ENCODE measurements at regions not wholly inside any gene's neighbourhood (a gene's known extent, or its start where the extent isn't known, plus 50 kb on each side); places are given as distances from the start of the nearest gene placed in this dataset.

GRCh38 chr13:50114961-50115360 is 99.7 kb downstream of the KCNRG start:
- DNase-seq: no peak
- peaks cover 0 to 6% (median 6%) of the 10 kb centered on the region in 3 donors for H3K4me1 ChIP-seq
- TF ChIP-seq, protein P1, sequence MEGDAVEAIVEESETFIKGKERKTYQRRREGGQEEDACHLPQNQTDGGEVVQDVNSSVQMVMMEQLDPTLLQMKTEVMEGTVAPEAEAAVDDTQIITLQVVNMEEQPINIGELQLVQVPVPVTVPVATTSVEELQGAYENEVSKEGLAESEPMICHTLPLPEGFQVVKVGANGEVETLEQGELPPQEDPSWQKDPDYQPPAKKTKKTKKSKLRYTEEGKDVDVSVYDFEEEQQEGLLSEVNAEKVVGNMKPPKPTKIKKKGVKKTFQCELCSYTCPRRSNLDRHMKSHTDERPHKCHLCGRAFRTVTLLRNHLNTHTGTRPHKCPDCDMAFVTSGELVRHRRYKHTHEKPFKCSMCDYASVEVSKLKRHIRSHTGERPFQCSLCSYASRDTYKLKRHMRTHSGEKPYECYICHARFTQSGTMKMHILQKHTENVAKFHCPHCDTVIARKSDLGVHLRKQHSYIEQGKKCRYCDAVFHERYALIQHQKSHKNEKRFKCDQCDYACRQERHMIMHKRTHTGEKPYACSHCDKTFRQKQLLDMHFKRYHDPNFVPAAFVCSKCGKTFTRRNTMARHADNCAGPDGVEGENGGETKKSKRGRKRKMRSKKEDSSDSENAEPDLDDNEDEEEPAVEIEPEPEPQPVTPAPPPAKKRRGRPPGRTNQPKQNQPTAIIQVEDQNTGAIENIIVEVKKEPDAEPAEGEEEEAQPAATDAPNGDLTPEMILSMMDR (IDR thresholded peaks at IDR 0.05): no peak
- H3K27ac ChIP-seq: no peak overlapping the region
- ATAC-seq: no peak
- FAIRE-seq: no peak
- intact Hi-C loops (cut with DNase I): loop anchor here in 1 of 3 donors (10.0 kb wide), 1 partner anchor 420 kb away; no protein-coding TSS in a partner anchor
- H3K36me3 ChIP-seq: no peaks in the 10 kb centered on the region
- no peaks in the 10 kb centered on the region for H3K9me3 ChIP-seq
- 67 to 68% methylated on average over 2 of the region's 2 CpGs for WGBS, 2 donors
- H3K27me3 ChIP-seq: no peaks in the 10 kb centered on the region
- H3K4me3 ChIP-seq: no peak overlapping the region

GRCh38 chr13:50115695-50116094 is 100.5 kb downstream of the KCNRG start:
- Histone ChIP-seq H3K9me3 (no peaks in the 10 kb centered on the region), H3K27me3 (no peaks in the 10 kb centered on the region), H3K36me3 (no peaks in the 10 kb centered on the region), H3K4me3 (no peak overlapping the region), H3K27ac (no peak overlapping the region), H3K4me1 (peaks cover 0 to 8% (median 7%) of the 10 kb centered on the region in 3 donors)
- intact Hi-C loops (cut with DNase I): loop anchor here in 1 of 3 donors (10.0 kb wide), 1 partner anchor 419 kb away; no protein-coding TSS in a partner anchor
- no peak for ATAC-seq
- no peak for DNase-seq
- TF ChIP-seq, protein P1 (IDR thresholded peaks at IDR 0.05): no peak
- 94 to 95% methylated on average over 3 of the region's 3 CpGs for WGBS, 2 donors
- FAIRE-seq: no peak

GRCh38 chr13:50116430-50116973 is 101.3 kb downstream of the KCNRG start:
- 86 to 91% methylated on average over 5 of the region's 5 CpGs for WGBS, 2 donors
- intact Hi-C loops (cut with DNase I): loop anchor here in 1 of 3 donors (10.0 kb wide), 1 partner anchor 418 kb away; no protein-coding TSS in a partner anchor
- ATAC-seq: no peak

GRCh38 chr13:50119591-50119990 is 104.3 kb downstream of the KCNRG start:
- ATAC-seq (no peak), FAIRE-seq (no peak), DNase-seq (no peak)
- TF ChIP-seq, protein P1 (IDR thresholded peaks at IDR 0.05): no peak
- H3K36me3 ChIP-seq: no peaks in the 10 kb centered on the region
- no peak overlapping the region for H3K4me3 ChIP-seq
- intact Hi-C loops (cut with DNase I): loop anchor here in 1 of 3 donors (10.0 kb wide), 1 partner anchor 415 kb away; no protein-coding TSS in a partner anchor
- no peaks in the 10 kb centered on the region for H3K9me3 ChIP-seq
- H3K4me1 ChIP-seq: peaks cover 8 to 15% (median 15%) of the 10 kb centered on the region in 3 donors
- no peak overlapping the region for H3K27ac ChIP-seq
- H3K27me3 ChIP-seq: no peaks in the 10 kb centered on the region
- 19 to 25% methylated on average over 3 of the region's 3 CpGs for WGBS, 2 donors

More at GRCh38 chr13:50116430-50116973, 101.3 kb downstream of the KCNRG start:
- no peak overlapping the region for H3K27ac ChIP-seq
- H3K9me3 ChIP-seq: no peaks in the 10 kb centered on the region
- H3K27me3 ChIP-seq: no peaks in the 10 kb centered on the region
- TF ChIP-seq, protein P1 (IDR thresholded peaks at IDR 0.05): no peak
- H3K36me3 ChIP-seq: no peaks in the 10 kb centered on the region
- no peak for DNase-seq
- no peak overlapping the region for H3K4me3 ChIP-seq
- H3K4me1 ChIP-seq: peaks cover 0 to 8% (median 7%) of the 10 kb centered on the region in 3 donors
- FAIRE-seq: no peak

DNA sequence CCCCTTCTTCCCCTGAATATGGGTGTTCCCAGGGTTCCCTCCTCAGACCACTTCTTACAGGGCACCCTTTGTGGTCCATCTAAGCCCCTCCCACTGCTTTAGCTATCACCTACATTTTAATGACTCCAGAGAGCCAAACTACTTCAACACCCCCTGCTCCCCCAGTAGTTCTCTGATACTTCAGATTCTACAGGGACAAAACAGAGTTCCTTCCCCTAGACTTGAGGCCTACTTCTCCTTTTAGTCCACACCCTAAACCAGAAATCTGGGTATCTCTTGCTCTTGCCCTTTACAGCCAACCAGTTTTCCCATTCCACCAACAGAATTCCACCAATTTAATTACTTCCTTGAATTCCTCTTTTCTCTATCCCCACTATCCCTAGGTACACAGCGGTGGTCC is 107.2 kb downstream of the KCNRG start:
- Histone ChIP-seq H3K9me3 (no peaks in the 10 kb centered on the region), H3K4me1 (peaks cover 12 to 15% (median 15%) of the 10 kb centered on the region in 3 donors), H3K27me3 (no peaks in the 10 kb centered on the region), H3K36me3 (no peaks in the 10 kb centered on the region), H3K4me3 (no peak overlapping the region), H3K27ac (no peak overlapping the region)
- 93 to 97% methylated on average over 1 of the region's 1 CpG for WGBS, 2 donors
- TF ChIP-seq, protein P1 (IDR thresholded peaks at IDR 0.05): no peak
- intact Hi-C loops (cut with DNase I): no loop called here
- DNase-seq (no peak), ATAC-seq (no peak), FAIRE-seq (no peak)

Measured in pancreas (tissue), 10 donors.